Mesothelial cell of epicardium (in vitro differentiated cells): ENCODE measurements at regions not wholly inside any gene's neighbourhood (a gene's known extent, or its start where the extent isn't known, plus 50 kb on each side); places are given as distances from the start of the nearest gene placed in this dataset.

Source experiments
- DNase-seq, 2 experiments: peaks; one replicate each; pipeline ENCODE4 v3.0.0; 2021; ENCODE audit warnings: low spot score in 2 of 2; ENCODE audit not compliant: unreplicated experiment in 2 of 2
- H3K27ac Mint-ChIP-seq: 2 replicates; pipeline ENCODE4 v1.8.0; 2021; ENCODE audit warnings: mixed read lengths
- H3K27me3 Mint-ChIP-seq: 2 replicates; pipeline ENCODE4 v1.8.0; 2021; ENCODE audit warnings: low read depth, mixed read lengths
- H3K36me3 Mint-ChIP-seq: 2 replicates; pipeline ENCODE4 v1.8.0; 2021; ENCODE audit warnings: mixed read lengths
- H3K4me1 Mint-ChIP-seq: 2 replicates; pipeline ENCODE4 v1.8.0; 2021; ENCODE audit warnings: mixed read lengths
- H3K4me3 Mint-ChIP-seq: 2 replicates; pipeline ENCODE4 v1.8.0; 2021; ENCODE audit warnings: mild to moderate bottlenecking, moderate library complexity, mixed read lengths
- H3K9me3 Mint-ChIP-seq: 2 replicates; pipeline ENCODE4 v1.8.0; 2021; ENCODE audit warnings: mixed read lengths
- TF ChIP-seq, protein P1 (sequence below): fragments of 200-600 bp; sonication (generic); IDR thresholded peaks from one replicate; pipeline ENCODE4 v1.5.0; 2021; ENCODE audit warnings: antibody characterized with exemption; ENCODE audit not compliant: unreplicated experiment

DNA sequence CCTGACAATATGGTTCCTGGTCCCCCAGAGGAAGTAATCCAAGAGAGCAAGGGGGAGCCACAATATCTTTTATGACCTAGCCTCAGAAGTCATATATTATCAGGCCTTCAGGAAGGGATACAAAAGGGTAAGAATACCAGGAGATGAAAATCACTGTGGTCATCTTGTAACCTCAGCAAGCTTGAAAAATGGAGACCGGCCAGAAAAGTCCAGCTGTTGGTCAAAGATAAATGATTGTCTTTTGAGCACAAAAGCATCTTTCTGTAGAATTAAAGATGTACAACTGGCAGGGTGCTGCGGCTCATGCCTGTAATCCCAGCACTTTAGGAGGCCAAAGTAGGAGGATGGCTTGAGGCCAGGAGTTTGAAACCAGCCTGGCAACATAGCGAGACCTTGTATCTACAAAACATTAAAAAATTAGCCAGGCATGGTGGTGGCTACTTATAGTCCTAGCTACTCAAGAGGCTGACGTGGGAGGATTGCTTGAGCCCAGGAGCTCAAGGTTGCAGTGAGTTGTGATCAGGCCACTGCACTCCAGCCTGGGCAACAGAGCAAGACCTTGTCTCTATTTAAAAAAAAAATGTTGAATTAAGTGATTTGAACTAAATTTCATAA, 118.0 kb upstream of the MARCKS start:
- TF ChIP-seq, protein P1, sequence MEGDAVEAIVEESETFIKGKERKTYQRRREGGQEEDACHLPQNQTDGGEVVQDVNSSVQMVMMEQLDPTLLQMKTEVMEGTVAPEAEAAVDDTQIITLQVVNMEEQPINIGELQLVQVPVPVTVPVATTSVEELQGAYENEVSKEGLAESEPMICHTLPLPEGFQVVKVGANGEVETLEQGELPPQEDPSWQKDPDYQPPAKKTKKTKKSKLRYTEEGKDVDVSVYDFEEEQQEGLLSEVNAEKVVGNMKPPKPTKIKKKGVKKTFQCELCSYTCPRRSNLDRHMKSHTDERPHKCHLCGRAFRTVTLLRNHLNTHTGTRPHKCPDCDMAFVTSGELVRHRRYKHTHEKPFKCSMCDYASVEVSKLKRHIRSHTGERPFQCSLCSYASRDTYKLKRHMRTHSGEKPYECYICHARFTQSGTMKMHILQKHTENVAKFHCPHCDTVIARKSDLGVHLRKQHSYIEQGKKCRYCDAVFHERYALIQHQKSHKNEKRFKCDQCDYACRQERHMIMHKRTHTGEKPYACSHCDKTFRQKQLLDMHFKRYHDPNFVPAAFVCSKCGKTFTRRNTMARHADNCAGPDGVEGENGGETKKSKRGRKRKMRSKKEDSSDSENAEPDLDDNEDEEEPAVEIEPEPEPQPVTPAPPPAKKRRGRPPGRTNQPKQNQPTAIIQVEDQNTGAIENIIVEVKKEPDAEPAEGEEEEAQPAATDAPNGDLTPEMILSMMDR, result no peak
- Mint-ChIP-seq H3K4me3 (no peak overlapping the region), H3K9me3 (no peaks in the 10 kb centered on the region), H3K4me1 (peaks cover 4% of the 10 kb centered on the region), H3K36me3 (no peaks in the 10 kb centered on the region), H3K27ac (no peak overlapping the region), H3K27me3 (no peaks in the 10 kb centered on the region)
- DNase-seq, result no peak

DNA sequence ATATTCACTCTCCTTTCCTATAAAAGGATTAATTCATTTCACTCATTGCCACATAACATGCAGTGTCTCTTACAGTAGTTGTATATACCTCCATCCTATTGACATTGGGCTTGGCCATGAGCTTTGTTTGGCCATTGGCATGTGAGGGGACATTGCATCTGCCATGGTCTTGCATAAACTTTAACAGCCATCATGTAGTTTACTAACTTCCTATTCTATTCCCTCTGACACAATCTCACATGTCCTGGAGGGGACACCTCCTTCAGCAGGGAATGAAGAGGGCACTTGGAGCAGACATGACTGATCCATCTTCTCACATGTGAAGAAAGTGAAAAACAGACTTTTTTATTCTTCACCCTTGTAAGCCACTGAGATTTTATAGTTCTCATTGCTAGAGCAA, 115.5 kb upstream of the MARCKS start:
- Mint-ChIP-seq H3K9me3 (no peaks in the 10 kb centered on the region), H3K36me3 (no peaks in the 10 kb centered on the region), H3K27me3 (no peaks in the 10 kb centered on the region), H3K27ac (no peak overlapping the region), H3K4me3 (no peak overlapping the region), H3K4me1 (peaks cover 16% of the 10 kb centered on the region)
- TF ChIP-seq, protein P1, result no peak
- no peak for DNase-seq

DNA sequence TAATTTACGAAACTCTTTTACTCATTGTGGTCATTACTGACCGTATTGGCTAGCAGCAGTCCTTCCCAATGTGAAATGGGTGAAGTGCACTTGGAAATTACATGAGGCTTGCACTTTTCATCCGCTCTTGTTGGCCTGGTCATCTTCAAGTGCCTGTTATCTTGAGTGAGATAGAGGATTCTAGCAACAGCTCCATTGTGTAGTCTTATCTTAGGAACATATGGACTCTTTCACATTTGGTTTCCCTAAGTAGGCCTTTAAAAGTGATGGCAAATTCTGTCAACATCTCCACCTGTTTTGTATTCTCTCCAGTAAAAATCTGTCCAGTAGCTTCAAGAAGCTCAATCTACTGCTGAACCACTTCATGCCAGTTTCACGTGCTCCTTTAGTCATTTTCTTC, 114.8 kb upstream of the MARCKS start:
- DNase-seq, result no peak
- Mint-ChIP-seq H3K4me3 (no peak overlapping the region), H3K4me1 (peaks cover 16% of the 10 kb centered on the region), H3K27me3 (no peaks in the 10 kb centered on the region), H3K27ac (no peak overlapping the region), H3K9me3 (no peaks in the 10 kb centered on the region), H3K36me3 (no peaks in the 10 kb centered on the region)
- TF ChIP-seq, protein P1, result no peak

DNA sequence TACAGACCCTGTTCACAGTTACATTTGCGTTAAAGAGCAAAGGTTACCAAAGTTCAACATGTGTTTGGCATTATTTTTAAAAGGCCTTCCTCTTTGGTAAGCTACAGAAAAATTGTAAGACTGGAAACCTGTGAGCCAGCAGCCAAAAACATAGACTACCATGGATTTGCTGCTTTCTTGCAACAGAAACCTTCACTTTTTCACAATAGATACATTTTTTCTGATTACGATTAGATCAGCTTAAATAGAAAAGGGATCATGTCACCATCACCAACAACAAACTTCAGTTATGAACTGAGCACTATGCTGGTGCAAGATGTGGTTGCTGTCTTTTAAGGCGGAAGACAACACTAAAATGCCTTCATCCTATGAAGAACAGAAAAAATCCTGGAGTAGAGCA, 112.3 kb upstream of the MARCKS start:
- no peaks in the 10 kb centered on the region for H3K9me3 Mint-ChIP-seq
- TF ChIP-seq, protein P1, result no peak
- no peak overlapping the region for H3K4me3 Mint-ChIP-seq
- no peaks in the 10 kb centered on the region for H3K27me3 Mint-ChIP-seq
- peaks cover 16% of the 10 kb centered on the region for H3K4me1 Mint-ChIP-seq
- peak overlapping the region; percentile 91 for H3K27ac Mint-ChIP-seq
- no peaks in the 10 kb centered on the region for H3K36me3 Mint-ChIP-seq
- no peak for DNase-seq

DNA sequence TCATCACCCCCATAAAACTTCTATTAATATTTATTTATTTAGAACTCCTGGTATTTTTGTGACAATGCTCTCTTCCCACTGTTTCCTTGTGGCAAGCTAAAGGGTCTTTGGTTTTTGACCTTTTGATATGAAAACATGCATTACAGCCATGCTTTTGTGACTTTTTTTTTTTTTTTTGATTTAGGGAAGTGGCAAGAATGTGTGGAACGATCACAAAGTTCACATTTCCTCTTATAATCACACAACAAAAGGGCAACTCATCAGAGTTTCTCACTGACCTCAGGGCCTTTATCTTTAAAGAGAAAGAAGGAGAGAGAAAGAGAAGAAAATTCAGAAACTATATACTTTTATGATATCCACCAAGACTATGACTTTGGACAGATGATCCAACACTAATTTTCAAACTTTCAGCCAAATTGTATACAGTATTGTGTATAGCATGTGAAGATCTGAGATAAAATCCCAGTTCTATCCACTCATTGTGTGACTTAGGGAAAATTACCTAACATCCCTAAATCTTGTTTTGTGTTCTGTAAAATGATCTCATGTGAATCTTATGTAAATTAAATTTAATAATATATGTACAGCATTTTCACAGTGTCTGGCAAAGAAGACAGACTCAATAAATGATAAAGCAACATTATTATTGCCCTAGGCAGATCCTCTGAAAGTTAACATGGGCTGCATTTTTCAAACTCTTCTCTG, 106.8 kb upstream of the MARCKS start:
- no peak overlapping the region for H3K4me3 Mint-ChIP-seq
- H3K9me3 Mint-ChIP-seq, result peaks cover 13% of the 10 kb centered on the region

More for the DNA sequence above, 106.8 kb upstream of the MARCKS start:
- no peak for DNase-seq
- Mint-ChIP-seq H3K4me1 (peaks cover 4% of the 10 kb centered on the region), H3K27ac (no peak overlapping the region), H3K36me3 (no peaks in the 10 kb centered on the region), H3K27me3 (no peaks in the 10 kb centered on the region)
- TF ChIP-seq, protein P1, result no peak
